ENCODE measurements at regions not wholly inside any gene's neighbourhood (a gene's known extent, or its start where the extent isn't known, plus 50 kb on each side); places are given as distances from the start of the nearest gene placed in this dataset.

DNA sequence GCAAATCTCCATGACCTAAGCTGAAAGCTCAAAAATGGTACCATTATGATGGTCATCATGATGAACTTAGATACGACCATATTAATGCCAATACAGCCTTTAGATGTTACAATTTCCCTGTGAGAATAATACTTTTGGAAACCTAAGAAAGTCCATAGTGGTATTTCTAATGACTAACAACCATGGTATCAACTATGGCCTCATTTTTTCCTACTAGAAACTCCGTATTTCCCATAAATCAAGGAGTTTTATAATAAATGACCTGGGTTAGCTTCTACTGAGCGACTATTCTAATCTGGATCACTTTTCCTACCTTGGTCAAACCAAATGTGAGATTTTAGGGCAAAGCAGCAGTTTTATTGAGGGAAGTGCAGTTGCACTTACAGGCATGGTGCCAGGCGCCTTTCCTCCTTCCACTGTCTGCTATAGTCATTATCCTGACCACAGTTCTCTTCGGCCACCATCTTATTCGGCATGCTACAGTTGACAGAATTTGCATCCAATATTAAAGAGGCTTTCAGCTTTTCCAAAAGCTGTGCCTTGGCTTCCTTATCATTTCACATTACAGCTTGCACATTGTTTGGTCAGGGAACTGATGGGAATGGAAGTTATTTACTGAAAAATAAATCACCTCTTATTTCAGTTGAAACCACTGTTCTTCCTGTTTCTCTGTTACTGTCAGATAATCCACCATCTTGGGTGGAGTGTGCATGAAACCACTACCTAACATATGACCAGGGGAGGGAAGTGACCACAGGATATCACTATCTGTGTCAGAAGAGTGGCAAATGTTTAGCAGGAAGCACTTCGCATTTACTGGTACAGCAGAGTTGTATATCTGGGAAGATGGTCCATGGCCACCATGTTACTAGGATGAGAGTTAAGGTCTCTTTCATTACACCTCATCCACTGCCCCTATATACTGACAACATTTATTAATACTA lies 74.5 kb upstream of the PICALM start:
- H3K36me3 ChIP-seq (ENCODE audit: control insufficient read depth, insufficient read depth, low read length): no peaks in the 10 kb centered on the region
- no peaks in the 10 kb centered on the region for H3K27me3 ChIP-seq (ENCODE audit: control insufficient read depth, insufficient read depth, low read length)
- no peak overlapping the region for H3K4me3 ChIP-seq (ENCODE audit: low read depth, low read length)
- H3K9me3 ChIP-seq (ENCODE audit: control insufficient read depth, insufficient read depth, low read length): no peaks in the 10 kb centered on the region
- H3K9ac ChIP-seq (ENCODE audit: low read depth, low read length): no peak overlapping the region
- H3K4me1 ChIP-seq (ENCODE audit: control insufficient read depth, insufficient read depth, low read length): peaks cover 1% of the 10 kb centered on the region

DNA sequence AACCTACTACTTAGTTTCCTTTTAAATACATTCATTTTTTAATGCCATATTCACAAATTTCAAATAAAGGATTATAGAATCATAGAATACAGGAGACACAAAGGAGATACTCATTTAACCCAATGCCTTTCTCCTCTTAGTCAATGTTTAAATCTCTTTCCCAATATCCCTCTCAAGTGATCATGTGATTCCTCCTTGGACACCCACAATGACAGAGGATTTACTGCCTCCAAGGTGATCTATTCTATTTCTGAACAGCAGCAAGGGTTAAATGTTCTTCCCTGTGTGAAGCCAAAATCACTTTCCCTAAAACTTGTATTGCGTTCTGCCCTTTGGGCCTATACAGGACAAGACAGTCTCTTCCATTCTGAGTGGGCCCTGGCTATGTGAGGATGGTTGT lies 73.3 kb upstream of the PICALM start:
- Histone ChIP-seq H3K27me3 (ENCODE audit: control insufficient read depth, insufficient read depth, low read length) (no peaks in the 10 kb centered on the region), H3K9me3 (ENCODE audit: control insufficient read depth, insufficient read depth, low read length) (no peaks in the 10 kb centered on the region), H3K9ac (ENCODE audit: low read depth, low read length) (no peak overlapping the region), H3K36me3 (ENCODE audit: control insufficient read depth, insufficient read depth, low read length) (no peaks in the 10 kb centered on the region), H3K4me1 (ENCODE audit: control insufficient read depth, insufficient read depth, low read length) (no peaks in the 10 kb centered on the region), H3K4me3 (ENCODE audit: low read depth, low read length) (no peak overlapping the region)

DNA sequence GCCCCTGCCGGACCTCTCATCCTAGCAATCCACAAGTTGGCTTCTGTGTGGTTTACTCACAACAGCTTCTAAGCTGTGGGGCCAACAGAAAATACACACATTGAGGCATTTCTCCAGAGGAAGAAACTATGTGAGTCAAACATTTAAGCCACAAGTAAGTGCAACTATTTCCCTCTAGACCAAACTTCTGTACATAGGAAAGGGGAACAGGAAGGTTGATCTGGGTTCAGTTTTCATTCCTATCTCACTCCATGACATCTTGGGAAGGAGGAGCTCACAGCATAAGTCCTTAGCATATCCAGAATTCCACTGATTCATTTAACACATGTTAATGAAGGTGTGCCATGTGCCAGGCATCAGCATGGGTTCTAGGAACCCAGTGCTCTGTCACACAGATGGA lies 72.8 kb upstream of the PICALM start:
- Histone ChIP-seq H3K9ac (ENCODE audit: low read depth, low read length) (no peak overlapping the region), H3K4me1 (ENCODE audit: control insufficient read depth, insufficient read depth, low read length) (no peaks in the 10 kb centered on the region), H3K4me3 (ENCODE audit: low read depth, low read length) (no peak overlapping the region), H3K9me3 (ENCODE audit: control insufficient read depth, insufficient read depth, low read length) (no peaks in the 10 kb centered on the region), H3K36me3 (ENCODE audit: control insufficient read depth, insufficient read depth, low read length) (no peaks in the 10 kb centered on the region), H3K27me3 (ENCODE audit: control insufficient read depth, insufficient read depth, low read length) (no peaks in the 10 kb centered on the region)

DNA sequence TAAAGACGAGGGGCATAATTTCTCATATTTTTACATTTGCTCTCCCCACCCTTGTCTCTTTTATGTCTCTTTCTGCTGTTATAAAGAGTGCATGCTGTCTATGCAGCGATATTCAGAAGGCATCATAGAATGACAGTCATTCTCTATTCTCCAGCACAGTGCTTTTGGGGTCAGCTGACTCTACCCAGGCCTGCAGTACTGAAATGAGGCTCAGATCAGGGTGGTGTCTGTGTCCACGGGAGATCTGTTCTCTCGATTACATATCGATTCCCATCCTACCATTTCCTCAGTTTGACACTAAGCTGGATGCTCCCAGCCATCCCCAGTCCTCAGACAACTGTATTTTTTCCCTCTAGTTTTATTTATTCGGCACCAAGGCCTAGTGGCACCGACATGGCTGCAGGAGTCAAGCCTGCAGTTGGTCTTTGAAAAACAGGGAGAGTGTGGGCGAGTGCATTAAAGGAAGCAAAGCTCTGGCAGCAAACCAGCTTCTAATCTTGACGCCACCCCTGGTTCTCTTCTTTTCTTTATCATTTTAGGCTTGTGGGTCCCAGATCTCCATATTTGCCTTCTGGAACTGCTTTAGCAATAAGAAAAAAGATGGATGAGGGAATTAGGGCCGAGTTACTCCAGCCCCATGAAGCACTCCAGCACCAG lies 71.6 kb upstream of the PICALM start:
- no peak overlapping the region for H3K9ac ChIP-seq (ENCODE audit: low read depth, low read length)
- no peak overlapping the region for H3K4me3 ChIP-seq (ENCODE audit: low read depth, low read length)
- H3K36me3 ChIP-seq (ENCODE audit: control insufficient read depth, insufficient read depth, low read length): no peaks in the 10 kb centered on the region
- H3K4me1 ChIP-seq (ENCODE audit: control insufficient read depth, insufficient read depth, low read length): no peaks in the 10 kb centered on the region
- H3K27me3 ChIP-seq (ENCODE audit: control insufficient read depth, insufficient read depth, low read length): no peaks in the 10 kb centered on the region
- no peaks in the 10 kb centered on the region for H3K9me3 ChIP-seq (ENCODE audit: control insufficient read depth, insufficient read depth, low read length)

DNA sequence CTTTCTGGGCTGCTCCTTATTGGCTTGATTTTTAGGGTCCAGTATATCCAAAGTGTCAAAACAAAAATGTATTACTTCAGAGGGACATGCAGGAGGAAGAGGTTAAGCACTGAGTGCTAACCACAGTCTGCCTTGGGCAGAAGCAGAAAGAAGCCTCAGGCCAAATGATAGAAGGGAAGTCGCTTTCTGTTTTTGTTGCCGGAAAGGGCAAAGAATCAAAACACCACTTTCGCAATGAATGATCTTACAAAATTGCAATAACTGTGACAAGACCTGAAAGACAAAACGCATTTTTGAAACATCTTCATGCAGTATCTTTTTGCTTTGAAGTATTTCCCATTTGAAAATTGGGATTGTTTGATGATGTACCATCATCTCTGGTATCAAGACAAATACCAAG lies 70.1 kb upstream of the PICALM start:
- Histone ChIP-seq H3K4me3 (ENCODE audit: low read depth, low read length) (no peak overlapping the region), H3K9ac (ENCODE audit: low read depth, low read length) (no peak overlapping the region), H3K36me3 (ENCODE audit: control insufficient read depth, insufficient read depth, low read length) (no peaks in the 10 kb centered on the region), H3K27me3 (ENCODE audit: control insufficient read depth, insufficient read depth, low read length) (no peaks in the 10 kb centered on the region), H3K4me1 (ENCODE audit: control insufficient read depth, insufficient read depth, low read length) (no peaks in the 10 kb centered on the region), H3K9me3 (ENCODE audit: control insufficient read depth, insufficient read depth, low read length) (no peaks in the 10 kb centered on the region)

DNA sequence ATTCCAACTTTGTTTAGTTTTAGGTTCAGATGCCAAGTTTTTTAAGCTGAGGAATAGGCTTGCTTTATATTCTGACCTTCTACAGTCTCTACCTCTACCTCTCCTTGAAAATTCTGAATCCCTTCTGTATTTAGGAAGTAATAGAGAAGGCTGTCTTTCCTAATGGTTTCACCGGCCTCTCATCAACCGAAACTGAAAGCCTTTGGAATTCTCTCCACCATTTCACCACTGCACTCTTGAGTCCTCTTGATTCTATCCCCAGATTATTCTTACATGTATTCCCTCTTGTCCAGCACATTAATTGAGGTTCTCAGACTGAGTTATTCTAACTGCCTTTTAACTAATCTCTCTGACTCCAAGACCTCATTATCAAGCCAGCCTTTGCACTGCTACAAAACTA lies 67.7 kb upstream of the PICALM start:
- Histone ChIP-seq H3K4me1 (ENCODE audit: control insufficient read depth, insufficient read depth, low read length) (no peaks in the 10 kb centered on the region), H3K9me3 (ENCODE audit: control insufficient read depth, insufficient read depth, low read length) (no peaks in the 10 kb centered on the region)

DNA sequence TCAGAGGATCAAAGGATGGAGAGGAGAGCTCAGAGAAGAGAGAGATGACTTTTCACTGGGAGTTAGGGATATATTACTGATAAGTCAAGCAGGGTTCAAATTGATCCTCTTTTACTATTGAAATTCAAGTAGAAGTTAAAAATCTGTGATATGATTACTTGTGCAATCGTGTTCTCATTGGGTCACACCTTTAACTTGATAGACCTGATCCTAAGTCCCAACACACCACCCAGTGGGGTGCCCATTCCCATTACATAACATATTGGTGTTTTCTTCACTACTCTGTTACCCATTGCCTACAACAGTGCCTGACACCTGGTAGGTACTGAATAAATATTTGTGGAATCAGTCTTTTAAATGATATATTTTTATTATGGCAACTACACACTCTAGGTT lies 66.4 kb upstream of the PICALM start:
- H3K9ac ChIP-seq (ENCODE audit: low read depth, low read length): no peak overlapping the region
- no peaks in the 10 kb centered on the region for H3K27me3 ChIP-seq (ENCODE audit: control insufficient read depth, insufficient read depth, low read length)

More for the DNA sequence above, 67.7 kb upstream of the PICALM start:
- no peaks in the 10 kb centered on the region for H3K36me3 ChIP-seq (ENCODE audit: control insufficient read depth, insufficient read depth, low read length)
- no peak overlapping the region for H3K9ac ChIP-seq (ENCODE audit: low read depth, low read length)
- H3K27me3 ChIP-seq (ENCODE audit: control insufficient read depth, insufficient read depth, low read length): no peaks in the 10 kb centered on the region
- no peak overlapping the region for H3K4me3 ChIP-seq (ENCODE audit: low read depth, low read length)

DNA sequence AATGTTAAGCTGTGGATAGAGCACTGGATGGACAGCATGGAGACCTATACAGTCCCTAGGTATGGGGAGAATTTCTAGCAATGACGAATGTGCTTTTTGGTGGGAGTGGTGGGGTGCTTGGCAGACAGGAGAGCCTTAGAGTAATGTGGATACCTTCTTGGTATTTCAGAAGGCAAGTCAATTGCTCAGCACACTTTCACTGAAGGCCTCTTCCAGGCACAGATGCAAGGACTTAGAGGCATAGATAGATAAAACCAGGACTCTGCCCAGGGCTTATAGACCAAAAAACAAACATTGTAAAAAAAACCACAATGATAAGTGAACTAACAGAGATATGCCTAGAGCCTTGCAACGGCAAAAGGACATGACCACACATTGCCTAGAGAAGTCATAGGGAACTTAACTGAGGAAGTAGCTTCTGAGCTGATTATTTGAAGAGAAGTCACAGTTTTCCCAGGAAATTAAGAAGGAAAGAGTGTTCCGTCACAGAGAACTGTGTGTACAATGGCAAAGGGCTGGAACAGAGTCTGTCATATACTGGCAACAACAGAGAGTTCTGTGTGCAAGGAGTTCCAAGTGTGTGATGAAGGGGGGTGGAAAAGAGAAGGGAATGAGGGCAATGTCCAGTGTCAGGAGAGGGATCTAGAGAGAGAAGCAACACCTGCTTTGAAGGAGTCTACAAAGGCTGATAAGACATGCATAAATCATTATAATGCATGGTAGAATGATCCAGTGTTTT lies 65.9 kb upstream of the PICALM start:
- H3K4me3 ChIP-seq (ENCODE audit: low read depth, low read length): no peak overlapping the region
- H3K4me1 ChIP-seq (ENCODE audit: control insufficient read depth, insufficient read depth, low read length): no peaks in the 10 kb centered on the region
- no peaks in the 10 kb centered on the region for H3K27me3 ChIP-seq (ENCODE audit: control insufficient read depth, insufficient read depth, low read length)
- no peak overlapping the region for H3K9ac ChIP-seq (ENCODE audit: low read depth, low read length)
- no peaks in the 10 kb centered on the region for H3K36me3 ChIP-seq (ENCODE audit: control insufficient read depth, insufficient read depth, low read length)
- H3K9me3 ChIP-seq (ENCODE audit: control insufficient read depth, insufficient read depth, low read length): no peaks in the 10 kb centered on the region

More for the DNA sequence above, 66.4 kb upstream of the PICALM start:
- H3K4me3 ChIP-seq (ENCODE audit: low read depth, low read length): no peak overlapping the region
- H3K4me1 ChIP-seq (ENCODE audit: control insufficient read depth, insufficient read depth, low read length): no peaks in the 10 kb centered on the region
- H3K9me3 ChIP-seq (ENCODE audit: control insufficient read depth, insufficient read depth, low read length): no peaks in the 10 kb centered on the region
- no peaks in the 10 kb centered on the region for H3K36me3 ChIP-seq (ENCODE audit: control insufficient read depth, insufficient read depth, low read length)

DNA sequence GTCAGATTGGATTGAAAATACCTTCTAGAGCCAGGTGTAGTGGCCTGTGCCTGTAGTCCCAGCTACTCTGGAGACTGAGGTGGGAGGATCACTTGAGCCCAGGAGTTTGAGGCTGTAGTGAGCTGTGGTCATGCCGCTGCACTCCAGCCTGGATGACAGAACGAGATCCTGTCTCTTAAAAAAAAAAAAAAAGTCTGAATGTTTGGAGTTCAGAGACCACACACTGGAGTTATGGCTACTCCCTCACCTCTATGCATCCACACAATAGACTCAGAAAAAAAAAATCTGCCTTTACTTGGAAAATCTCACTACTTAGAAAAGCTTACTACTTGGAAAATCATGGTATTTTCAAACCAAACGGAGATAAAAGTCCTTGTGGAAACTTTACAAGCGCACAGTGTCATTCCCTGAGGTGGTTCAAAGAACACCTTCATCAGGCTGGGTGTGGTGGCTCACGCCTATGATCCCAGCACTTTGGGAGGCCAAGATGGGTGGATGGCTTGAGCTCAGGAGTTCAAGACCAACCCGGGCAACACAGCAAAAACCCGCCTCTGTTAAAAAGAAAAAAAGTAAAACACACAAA lies 63.9 kb upstream of the PICALM start:
- H3K9ac ChIP-seq (ENCODE audit: low read depth, low read length): no peak overlapping the region
- no peaks in the 10 kb centered on the region for H3K9me3 ChIP-seq (ENCODE audit: control insufficient read depth, insufficient read depth, low read length)
- H3K4me3 ChIP-seq (ENCODE audit: low read depth, low read length): no peak overlapping the region
- H3K27me3 ChIP-seq (ENCODE audit: control insufficient read depth, insufficient read depth, low read length): no peaks in the 10 kb centered on the region
- no peaks in the 10 kb centered on the region for H3K36me3 ChIP-seq (ENCODE audit: control insufficient read depth, insufficient read depth, low read length)
- H3K4me1 ChIP-seq (ENCODE audit: control insufficient read depth, insufficient read depth, low read length): no peaks in the 10 kb centered on the region

DNA sequence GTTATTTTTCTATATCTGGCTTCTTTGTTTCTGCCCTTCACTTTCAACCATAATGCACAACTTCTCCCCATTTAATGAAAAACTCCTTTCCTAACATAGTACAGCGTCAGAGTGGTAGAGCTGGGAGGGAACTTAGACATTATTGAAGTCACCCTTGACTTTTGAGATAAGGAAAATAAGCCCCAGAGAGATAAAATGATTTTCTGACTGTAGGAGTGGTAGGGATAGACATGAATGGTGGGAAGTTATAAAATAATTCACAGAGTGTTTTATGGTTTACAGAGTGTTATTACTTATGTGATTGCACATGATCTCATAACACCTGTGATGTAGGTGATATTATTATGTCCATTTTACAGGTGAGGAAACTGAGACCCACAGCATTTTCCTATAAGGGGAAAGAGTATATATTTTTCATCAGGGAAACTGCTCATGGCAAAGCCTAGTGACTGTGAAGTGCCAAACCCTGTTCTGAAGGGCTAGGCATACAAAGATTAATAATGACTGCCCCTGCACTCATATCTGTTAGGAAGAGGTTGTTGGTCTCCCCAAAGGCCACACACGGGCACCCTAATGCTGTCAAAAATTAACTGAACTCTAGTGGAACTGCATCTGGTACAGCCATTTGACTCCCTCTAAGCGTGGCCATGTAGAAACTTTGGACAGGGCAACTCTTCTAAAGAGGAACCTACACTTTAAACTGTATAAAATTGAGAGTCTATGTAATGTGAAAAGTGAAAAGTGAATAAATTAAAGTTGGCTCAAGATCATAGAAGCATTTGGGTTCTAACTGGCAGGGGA lies 61.1 kb upstream of the PICALM start:
- no peaks in the 10 kb centered on the region for H3K4me1 ChIP-seq (ENCODE audit: control insufficient read depth, insufficient read depth, low read length)
- no peak overlapping the region for H3K4me3 ChIP-seq (ENCODE audit: low read depth, low read length)

DNA sequence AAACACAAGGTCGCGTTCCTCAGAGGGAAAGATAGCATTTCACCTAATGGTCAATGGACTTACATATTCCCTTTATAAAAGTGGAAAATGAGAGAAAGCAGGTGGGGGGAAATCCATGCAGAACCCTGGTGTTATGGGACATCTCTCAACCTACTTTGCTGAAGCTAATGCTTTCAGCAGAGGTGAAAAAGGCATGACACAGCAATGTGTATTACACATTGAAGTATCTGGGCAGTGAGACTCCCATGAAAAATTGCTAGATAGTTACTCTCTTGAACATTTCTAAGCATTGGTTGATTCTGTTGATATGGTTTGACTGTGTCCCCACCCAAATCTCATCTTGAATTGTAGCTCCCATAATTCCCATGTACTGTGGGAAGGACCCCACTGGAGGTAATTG lies 60.0 kb upstream of the PICALM start:
- H3K36me3 ChIP-seq (ENCODE audit: control insufficient read depth, insufficient read depth, low read length): no peaks in the 10 kb centered on the region

More for the DNA sequence above, 61.1 kb upstream of the PICALM start:
- Histone ChIP-seq H3K27me3 (ENCODE audit: control insufficient read depth, insufficient read depth, low read length) (no peaks in the 10 kb centered on the region), H3K9ac (ENCODE audit: low read depth, low read length) (no peak overlapping the region), H3K9me3 (ENCODE audit: control insufficient read depth, insufficient read depth, low read length) (no peaks in the 10 kb centered on the region), H3K36me3 (ENCODE audit: control insufficient read depth, insufficient read depth, low read length) (no peaks in the 10 kb centered on the region)

More for the DNA sequence above, 60.0 kb upstream of the PICALM start:
- Histone ChIP-seq H3K4me1 (ENCODE audit: control insufficient read depth, insufficient read depth, low read length) (no peaks in the 10 kb centered on the region), H3K27me3 (ENCODE audit: control insufficient read depth, insufficient read depth, low read length) (no peaks in the 10 kb centered on the region), H3K4me3 (ENCODE audit: low read depth, low read length) (no peak overlapping the region), H3K9me3 (ENCODE audit: control insufficient read depth, insufficient read depth, low read length) (no peaks in the 10 kb centered on the region), H3K9ac (ENCODE audit: low read depth, low read length) (no peak overlapping the region)
